Endothelial cell of umbilical vein (primary cell): ENCODE measurements at regions not wholly inside any gene's neighbourhood (a gene's known extent, or its start where the extent isn't known, plus 50 kb on each side); places are given as distances from the start of the nearest gene placed in this dataset.

Experiments used
- BruUV-seq: library from RNA; stranded (reverse); fragments of 400-500 nt; replicated peaks from 2 replicates; lab custom pipeline; 2021; lab: Mats Ljungman, UMichigan
- CTCF ChIA-PET: fragments of 300-600, 350-600 bp; sonication (Branson Sonifier 250); formaldehyde crosslinking; loops from one replicate; lab custom pipeline; 2021; ENCODE audit warnings: antibody characterized with exemption, inconsistent platforms; lab: Charles Lee
- POLR2A ChIA-PET: fragments of 300-600, 350-600 bp; sonication (Branson Sonifier 250); formaldehyde crosslinking; loops from one replicate; lab custom pipeline; 2021; ENCODE audit warnings: antibody characterized with exemption, inconsistent platforms; lab: Charles Lee
- DNase-seq: peaks from one replicate; pipeline ENCODE4 v3.0.0-alpha.2; 2011; ENCODE audit warnings: low read depth, low spot score
- FAIRE-seq: peaks from 2 replicates; lab custom pipeline; 2011; peaks lifted over from hg19 to GRCh38; lab: Jason Lieb, UNC
- H2AFZ ChIP-seq: 2 replicates; pipeline ENCODE4 v1.6.0; 2012; ENCODE audit warnings: low read depth, low read length, control low read depth, inconsistent platforms
- H3K27ac ChIP-seq: 2 replicates; pipeline ENCODE4 v1.5.1; 2011; ENCODE audit warnings: low read depth, mild to moderate bottlenecking, control low read depth, low read length, moderate library complexity; ENCODE audit not compliant: insufficient read depth
- H3K27me3 ChIP-seq, 2 experiments: 2 replicates each; pipeline versions ENCODE4 v1.6.0 to v1.6.1; 2011; ENCODE audit warnings: low read length in 2 of 2, mixed read lengths in 1 of 2; ENCODE audit not compliant: control insufficient read depth in 2 of 2, insufficient read depth in 2 of 2
- H3K36me3 ChIP-seq, 2 experiments: 2 replicates in 1 of 2; 3 replicates in 1 of 2; pipeline ENCODE4 v1.5.1; 2011; ENCODE audit warnings: low read length in 2 of 2, mild to moderate bottlenecking in 1 of 2, moderate library complexity in 1 of 2; ENCODE audit not compliant: control insufficient read depth in 2 of 2, insufficient read depth in 2 of 2; ENCODE audit errors: extremely low read depth in 1 of 2
- H3K4me1 ChIP-seq: 3 replicates; pipeline ENCODE4 v1.5.1; 2011; ENCODE audit warnings: mild to moderate bottlenecking, low read length; ENCODE audit not compliant: control insufficient read depth, insufficient read depth; ENCODE audit errors: extremely low read depth
- H3K4me2 ChIP-seq: 2 replicates; pipeline ENCODE4 v1.6.1; 2011; ENCODE audit warnings: low read length, control low read depth, mixed read lengths; ENCODE audit not compliant: insufficient read depth
- H3K4me3 ChIP-seq, 3 experiments: fragments of 200-600 bp in 1 of 3; sonication (generic), shearing (Covaris generic) in 1 of 3; replicated peaks in 1 of 3; 2 replicates each; pipeline ENCODE4 v1.5.1; 2011 to 2016; ENCODE audit warnings: control low read depth in 3 of 3, low read length in 3 of 3, mild to moderate bottlenecking in 2 of 3, inconsistent platforms in 1 of 3, low read depth in 1 of 3, moderate library complexity in 1 of 3; ENCODE audit not compliant: insufficient read depth in 1 of 3
- H3K79me2 ChIP-seq: 2 replicates; pipeline ENCODE4 v1.6.0; 2012; ENCODE audit warnings: low read length, inconsistent platforms; ENCODE audit not compliant: control insufficient read depth, insufficient read depth
- H3K9ac ChIP-seq: replicated peaks from 2 replicates; pipeline ENCODE3; 2011; ENCODE audit warnings: low read length, control low read depth; ENCODE audit not compliant: insufficient read depth; ENCODE audit errors: extremely low read depth
- H3K9me1 ChIP-seq: replicated peaks from 3 replicates; pipeline ENCODE4 v1.6.0; 2011; ENCODE audit warnings: mild to moderate bottlenecking, low read length; ENCODE audit not compliant: control insufficient read depth, insufficient read depth; ENCODE audit errors: extremely low read depth
- H3K9me3 ChIP-seq: replicated peaks from 2 replicates; pipeline ENCODE4 v1.5.1; 2012; ENCODE audit warnings: low read length, inconsistent platforms; ENCODE audit not compliant: control insufficient read depth, insufficient read depth
- H4K20me1 ChIP-seq: replicated peaks from 2 replicates; pipeline ENCODE3; 2011; ENCODE audit warnings: mild to moderate bottlenecking, low read length; ENCODE audit not compliant: control insufficient read depth, insufficient read depth; ENCODE audit errors: extremely low read depth
- CTCF ChIP-seq, 2 donors: IDR thresholded peaks; 1 replicate in 1 of 2; 2 replicates in 1 of 2; pipeline ENCODE4 v1.5.1; 2011; ENCODE audit warnings: low read length in 2 of 2, mild to moderate bottlenecking in 2 of 2, moderate library complexity in 2 of 2, control low read depth in 1 of 2, inconsistent platforms in 1 of 2, low read depth in 1 of 2; ENCODE audit not compliant: insufficient read depth in 1 of 2; ENCODE audit errors: extremely low read depth in 1 of 2
- EZH2 ChIP-seq: IDR thresholded peaks from 2 replicates; pipeline ENCODE4 v1.6.1; 2012; ENCODE audit warnings: borderline replicate concordance, low read depth, mild to moderate bottlenecking, moderate library complexity, low read length, inconsistent platforms; ENCODE audit not compliant: severe bottlenecking
- FOS ChIP-seq: IDR thresholded peaks from 2 replicates; pipeline ENCODE4 v1.6.1; 2011; ENCODE audit warnings: mild to moderate bottlenecking, low read length, moderate library complexity, borderline replicate concordance; ENCODE audit not compliant: insufficient read depth
- GATA2 ChIP-seq: IDR thresholded peaks from 2 replicates; pipeline ENCODE4 v1.7.0; 2011; ENCODE audit warnings: low read depth, mild to moderate bottlenecking, moderate library complexity, mixed read lengths, low read length; ENCODE audit not compliant: insufficient read length, insufficient read depth
- JUN ChIP-seq: IDR thresholded peaks from 2 replicates; pipeline ENCODE4 v1.6.1; 2011; ENCODE audit warnings: borderline replicate concordance, low read depth; ENCODE audit not compliant: insufficient read length, insufficient read depth
- MAX ChIP-seq: IDR thresholded peaks from 2 replicates; pipeline ENCODE4 v1.6.1; 2011; ENCODE audit not compliant: insufficient read depth, insufficient read length
- MYC ChIP-seq: IDR thresholded peaks from one replicate; pipeline ENCODE4 v1.6.1; 2011; ENCODE audit warnings: mild to moderate bottlenecking, low read depth, low read length
- POLR2A ChIP-seq: IDR thresholded peaks from 2 replicates; pipeline ENCODE4 v1.6.1; 2012; ENCODE audit warnings: low read depth, mild to moderate bottlenecking, control low read depth, low read length
- POLR2AphosphoS5 ChIP-seq: IDR thresholded peaks from 2 replicates; pipeline ENCODE4 v1.6.1; 2012; ENCODE audit warnings: low read depth, mild to moderate bottlenecking, control low read depth, low read length, moderate library complexity; ENCODE audit not compliant: insufficient read depth
- dilution Hi-C: fragments of 300-500 bp; cut with MboI; formaldehyde crosslinking; loops from one replicate; pipeline ENCODE4 v1.15.0; 2019; ENCODE audit warnings: low sequenced_read_pairs; ENCODE audit not compliant: extremely low pct_ligation_motif_present
- intact Hi-C: fragments of 100-400 bp; cut with micrococcal nuclease; formaldehyde crosslinking; loops from one replicate; pipeline ENCODE4 v1.10.0; 2022

GRCh38 chr1:209402697-209403096 lies 180.8 kb upstream of the CAMK1G start:
- dilution Hi-C loops (no loop called here), intact Hi-C loops (no loop called here)
- H4K20me1 ChIP-seq: no peaks in the 10 kb centered on the region
- H3K9me3 ChIP-seq: no peaks in the 10 kb centered on the region
- no peaks in the 10 kb centered on the region for H3K4me1 ChIP-seq
- no peak overlapping the region for H3K9ac ChIP-seq
- BruUV-seq: no TSS peak
- ChIA-PET CTCF (no interaction called here), POLR2A (no interaction called here)
- no peak overlapping the region for H3K4me3 ChIP-seq
- FAIRE-seq (no peak), DNase-seq (no peak)
- no peaks in the 10 kb centered on the region for H3K79me2 ChIP-seq
- H3K27me3 ChIP-seq: no peaks in the 10 kb centered on the region
- no peaks in the 10 kb centered on the region for H3K36me3 ChIP-seq
- H3K4me2 ChIP-seq: no peak overlapping the region
- no peak overlapping the region for H3K27ac ChIP-seq
- no peak for TF ChIP-seq JUN
- TF ChIP-seq POLR2A: no peak
- TF ChIP-seq MAX: no peak
- no peak for TF ChIP-seq GATA2
- no peak for TF ChIP-seq EZH2
- H2AFZ ChIP-seq: no peak overlapping the region
- no peaks in the 10 kb centered on the region for H3K9me1 ChIP-seq

GRCh38 chr1:209403921-209404320 lies 179.6 kb upstream of the CAMK1G start:
- FAIRE-seq (no peak), DNase-seq (no peak)
- H3K79me2 ChIP-seq: no peaks in the 10 kb centered on the region
- no peaks in the 10 kb centered on the region for H3K27me3 ChIP-seq
- no TSS peak for BruUV-seq
- no peak for TF ChIP-seq EZH2
- TF ChIP-seq JUN: no peak
- TF ChIP-seq MYC: no peak
- no peak for TF ChIP-seq MAX
- no peak for TF ChIP-seq GATA2
- no peak for TF ChIP-seq CTCF (IDR thresholded peaks at IDR 0.05; ENCODE audit: extremely low read depth in 1 of 2, insufficient read depth in 1 of 2, low read depth in 1 of 2, low read length in 2 of 2)
- TF ChIP-seq POLR2A: no peak
- no peak for TF ChIP-seq POLR2AphosphoS5
- TF ChIP-seq FOS: no peak
- H3K36me3 ChIP-seq: no peaks in the 10 kb centered on the region
- H3K27ac ChIP-seq: no peak overlapping the region
- H3K9ac ChIP-seq: no peak overlapping the region
- CTCF ChIA-PET: no interaction called here
- no peaks in the 10 kb centered on the region for H3K9me3 ChIP-seq
- no peak overlapping the region for H3K4me3 ChIP-seq
- H3K4me2 ChIP-seq: no peak overlapping the region
- no peak overlapping the region for H2AFZ ChIP-seq
- dilution Hi-C loops: no loop called here
- no peaks in the 10 kb centered on the region for H3K9me1 ChIP-seq
- POLR2A ChIA-PET: no interaction called here
- intact Hi-C loops: no loop called here
- H4K20me1 ChIP-seq: no peaks in the 10 kb centered on the region
- no peaks in the 10 kb centered on the region for H3K4me1 ChIP-seq
